Gastroesophageal sphincter (tissue), 3 donors: ENCODE measurements at regions not wholly inside any gene's neighbourhood (a gene's known extent, or its start where the extent isn't known, plus 50 kb on each side); places are given as distances from the start of the nearest gene placed in this dataset.

Experiments used
- CTCF ChIP-seq, 4 experiments: fragments of 200-600 bp in 2 of 4; fragments of 450-650 bp in 2 of 4; sonication (generic) in 1 of 4; IDR thresholded peaks; one replicate each; pipeline ENCODE4 v1.5.1; 2017 to 2019; ENCODE audit warnings: antibody characterized with exemption in 4 of 4, mild to moderate bottlenecking in 2 of 4, moderate library complexity in 2 of 4
- EP300 ChIP-seq: sonication (generic); formaldehyde crosslinking; IDR thresholded peaks from one replicate; pipeline ENCODE4 v1.6.1; 2017; ENCODE audit warnings: antibody characterized with exemption, mild to moderate bottlenecking
- POLR2A ChIP-seq, 2 donors: fragments of 450-650 bp; IDR thresholded peaks; one replicate each; pipeline ENCODE4 v1.6.1; 2017; ENCODE audit warnings: antibody characterized with exemption in 2 of 2, mild to moderate bottlenecking in 2 of 2, moderate library complexity in 1 of 2
- POLR2AphosphoS5 ChIP-seq: sonication (generic); formaldehyde crosslinking; IDR thresholded peaks from one replicate; pipeline ENCODE4 v1.6.1; 2017; ENCODE audit warnings: antibody characterized with exemption

GRCh38 chr19:28553005-28553404 is 659.9 kb downstream of the UQCRFS1 start:
- TF ChIP-seq CTCF (IDR thresholded peaks at IDR 0.05) (no peak), POLR2A (IDR thresholded peaks at IDR 0.05) (no peak), EP300 (no peak), POLR2AphosphoS5 (no peak)
